ENCODE measurements at regions not wholly inside any gene's neighbourhood (a gene's known extent, or its start where the extent isn't known, plus 50 kb on each side); places are given as distances from the start of the nearest gene placed in this dataset.
"Not testable (repeated sequence)": the region's sequence is repeated elsewhere in the genome, so short reads cannot be mapped to it uniquely, and the experiment has no call there.

- H3K27ac ChIP-seq (ENCODE audit: low read depth, low read length); H3K9me3 ChIP-seq (ENCODE audit: control insufficient read depth in 5 of 5, low read length in 5 of 5); H3K4me3 ChIP-seq (ENCODE audit: low read depth in 1 of 5, low read length in 5 of 5); H3K36me3 ChIP-seq (ENCODE audit: control insufficient read depth in 5 of 5, insufficient read depth in 5 of 5, low read length in 5 of 5); H3K27me3 ChIP-seq (ENCODE audit: control insufficient read depth in 5 of 5, insufficient read depth in 4 of 5, low read length in 5 of 5); H3K4me1 ChIP-seq (ENCODE audit: control insufficient read depth in 5 of 5, insufficient read depth in 5 of 5, low read length in 5 of 5); H3K9ac ChIP-seq (ENCODE audit: low read length in 5 of 5): not testable (repeated sequence)
These were observed 137.7 kb downstream of the CRLF3 start for GRCh38 chr17:30686538-30687479.

- H3K9me3 ChIP-seq (ENCODE audit: control insufficient read depth in 5 of 5, low read length in 5 of 5); H3K36me3 ChIP-seq (ENCODE audit: control insufficient read depth in 5 of 5, insufficient read depth in 5 of 5, low read length in 5 of 5); H3K9ac ChIP-seq (ENCODE audit: low read length in 5 of 5); H3K27me3 ChIP-seq (ENCODE audit: control insufficient read depth in 5 of 5, insufficient read depth in 4 of 5, low read length in 5 of 5); H3K4me1 ChIP-seq (ENCODE audit: control insufficient read depth in 5 of 5, insufficient read depth in 5 of 5, low read length in 5 of 5); H3K27ac ChIP-seq (ENCODE audit: low read depth, low read length); H3K4me3 ChIP-seq (ENCODE audit: low read depth in 1 of 5, low read length in 5 of 5): not testable (repeated sequence)
These were observed 142.2 kb downstream of the CRLF3 start for GRCh38 chr17:30682280-30682679.

- peaks cover 0 to 12% (median 12%) of the 10 kb centered on the region in 5 donors for H3K9me3 ChIP-seq (ENCODE audit: control insufficient read depth in 5 of 5, low read length in 5 of 5)
- H3K27me3 ChIP-seq (ENCODE audit: control insufficient read depth in 5 of 5, insufficient read depth in 4 of 5, low read length in 5 of 5); H3K36me3 ChIP-seq (ENCODE audit: control insufficient read depth in 5 of 5, insufficient read depth in 5 of 5, low read length in 5 of 5); H3K4me3 ChIP-seq (ENCODE audit: low read depth in 1 of 5, low read length in 5 of 5); H3K27ac ChIP-seq (ENCODE audit: low read depth, low read length); H3K4me1 ChIP-seq (ENCODE audit: control insufficient read depth in 5 of 5, insufficient read depth in 5 of 5, low read length in 5 of 5); H3K9ac ChIP-seq (ENCODE audit: low read length in 5 of 5): not testable (repeated sequence)
These were observed 143.8 kb downstream of the CRLF3 start for GRCh38 chr17:30680681-30681080.

DNA sequence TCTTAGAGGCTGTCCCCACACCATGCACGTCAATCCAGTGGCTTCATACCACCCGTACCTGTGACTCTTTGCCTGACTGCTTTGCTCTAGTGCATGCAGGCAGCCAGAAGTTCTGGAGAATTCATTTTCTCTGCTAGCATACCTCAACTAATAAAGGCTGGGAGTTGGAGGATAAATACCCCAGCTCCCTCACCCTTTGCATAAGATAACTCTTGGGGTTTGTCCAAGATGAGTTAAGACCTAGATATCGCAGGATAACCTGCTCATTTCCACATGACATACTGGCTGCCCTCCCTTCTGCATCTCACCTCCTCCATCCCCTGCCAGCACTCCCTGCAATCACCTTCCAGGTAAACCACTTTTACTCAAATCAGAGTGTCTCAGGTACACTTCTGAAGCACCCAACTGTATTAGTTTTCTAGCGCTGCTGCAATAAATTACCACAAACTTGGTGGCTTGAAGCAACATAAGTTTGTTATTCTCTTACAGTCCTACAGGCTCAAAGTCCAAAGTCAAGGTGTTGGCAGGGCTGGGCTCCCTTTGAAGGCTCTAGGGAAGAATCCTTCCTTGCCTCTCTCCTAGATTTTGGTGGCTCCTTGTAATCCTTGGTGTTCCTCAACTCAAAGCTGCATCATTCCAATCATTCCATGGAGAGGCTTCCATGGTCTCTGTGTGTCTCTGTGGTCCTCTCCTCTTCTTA lies 146.8 kb downstream of the CRLF3 start:
- no peaks in the 10 kb centered on the region for H3K27me3 ChIP-seq (ENCODE audit: control insufficient read depth in 5 of 5, insufficient read depth in 4 of 5, low read length in 5 of 5)
- no peaks in the 10 kb centered on the region for H3K36me3 ChIP-seq (ENCODE audit: control insufficient read depth in 5 of 5, insufficient read depth in 5 of 5, low read length in 5 of 5)
- no peak overlapping the region for H3K27ac ChIP-seq (ENCODE audit: low read depth, low read length)
- no peak overlapping the region for H3K9ac ChIP-seq (ENCODE audit: low read length in 5 of 5)
- peaks cover 0 to 12% (median 10%) of the 10 kb centered on the region in 5 donors for H3K9me3 ChIP-seq (ENCODE audit: control insufficient read depth in 5 of 5, low read length in 5 of 5)
- no peaks in the 10 kb centered on the region for H3K4me1 ChIP-seq (ENCODE audit: control insufficient read depth in 5 of 5, insufficient read depth in 5 of 5, low read length in 5 of 5)
- H3K4me3 ChIP-seq (ENCODE audit: low read depth in 1 of 5, low read length in 5 of 5), result no peak overlapping the region

DNA sequence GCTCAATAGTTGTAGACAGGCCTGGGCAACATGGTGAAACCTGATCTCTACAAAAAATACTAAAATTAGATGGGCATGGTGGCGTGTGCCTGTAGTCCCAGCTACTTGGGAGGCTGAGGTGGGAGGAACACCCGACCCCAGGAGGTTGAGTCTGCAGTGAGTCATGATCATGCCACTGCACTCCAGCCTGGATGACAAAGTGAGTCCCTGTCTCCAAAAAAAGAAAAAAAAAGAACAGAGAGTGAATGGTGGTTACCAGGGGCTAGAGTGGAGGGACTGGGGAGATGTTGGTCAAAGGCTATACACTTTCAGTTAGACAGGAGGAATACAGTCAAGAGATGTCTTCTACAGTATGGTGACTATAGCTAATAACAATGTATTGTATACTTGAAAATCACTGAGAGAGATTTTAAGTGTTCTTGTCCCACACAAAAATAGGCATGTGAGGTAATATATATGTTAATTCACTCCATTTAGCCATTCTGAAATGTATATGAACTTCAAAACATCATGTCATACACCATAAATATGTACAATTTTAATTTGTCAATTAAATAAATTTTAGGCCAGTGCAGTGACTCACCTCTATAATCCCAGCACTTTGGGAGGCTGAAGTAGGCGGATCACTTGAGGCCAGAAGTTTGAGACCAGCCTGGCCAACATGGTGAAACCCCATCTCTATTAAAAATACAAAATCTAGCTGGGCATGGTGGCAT lies 148.6 kb downstream of the CRLF3 start:
- H3K27ac ChIP-seq (ENCODE audit: low read depth, low read length); H3K36me3 ChIP-seq (ENCODE audit: control insufficient read depth in 5 of 5, insufficient read depth in 5 of 5, low read length in 5 of 5); H3K4me3 ChIP-seq (ENCODE audit: low read depth in 1 of 5, low read length in 5 of 5); H3K4me1 ChIP-seq (ENCODE audit: control insufficient read depth in 5 of 5, insufficient read depth in 5 of 5, low read length in 5 of 5); H3K9ac ChIP-seq (ENCODE audit: low read length in 5 of 5); H3K27me3 ChIP-seq (ENCODE audit: control insufficient read depth in 5 of 5, insufficient read depth in 4 of 5, low read length in 5 of 5): not testable (repeated sequence)
- H3K9me3 ChIP-seq (ENCODE audit: control insufficient read depth in 5 of 5, low read length in 5 of 5), result peaks cover 0 to 12% (median 10%) of the 10 kb centered on the region in 5 donors

DNA sequence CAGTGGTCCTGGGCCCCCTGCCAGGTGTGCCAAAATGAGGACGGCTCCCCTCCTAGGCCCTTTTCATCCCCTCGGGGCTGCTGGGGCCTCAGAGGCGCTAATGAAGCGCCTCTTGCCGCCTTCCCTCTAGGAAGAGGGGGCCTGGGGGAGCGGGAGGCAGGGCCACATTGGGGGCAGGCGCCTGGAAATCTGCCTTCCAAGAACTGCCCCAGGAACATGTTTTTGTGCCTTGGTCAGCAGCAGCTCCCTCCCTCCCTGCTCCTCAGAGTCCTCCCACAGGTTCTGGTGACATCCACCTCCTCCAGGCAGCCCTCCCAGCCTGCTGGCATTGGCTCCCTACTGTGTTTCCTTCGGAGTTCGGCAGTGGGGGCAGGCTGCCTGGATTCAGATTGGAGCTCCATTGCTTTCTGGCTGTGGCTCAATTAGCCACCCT lies 155.3 kb downstream of the CRLF3 start:
- not testable (repeated sequence) for H3K4me1 ChIP-seq (ENCODE audit: control insufficient read depth in 5 of 5, insufficient read depth in 5 of 5, low read length in 5 of 5); H3K9me3 ChIP-seq (ENCODE audit: control insufficient read depth in 5 of 5, low read length in 5 of 5); H3K4me3 ChIP-seq (ENCODE audit: low read depth in 1 of 5, low read length in 5 of 5); H3K27me3 ChIP-seq (ENCODE audit: control insufficient read depth in 5 of 5, insufficient read depth in 4 of 5, low read length in 5 of 5); H3K36me3 ChIP-seq (ENCODE audit: control insufficient read depth in 5 of 5, insufficient read depth in 5 of 5, low read length in 5 of 5); H3K9ac ChIP-seq (ENCODE audit: low read length in 5 of 5); H3K27ac ChIP-seq (ENCODE audit: low read depth, low read length)

GRCh38 chr17:30668360-30669181 lies 155.9 kb downstream of the CRLF3 start:
- H3K4me3 ChIP-seq (ENCODE audit: low read depth in 1 of 5, low read length in 5 of 5); H3K9ac ChIP-seq (ENCODE audit: low read length in 5 of 5); H3K4me1 ChIP-seq (ENCODE audit: control insufficient read depth in 5 of 5, insufficient read depth in 5 of 5, low read length in 5 of 5); H3K27ac ChIP-seq (ENCODE audit: low read depth, low read length); H3K27me3 ChIP-seq (ENCODE audit: control insufficient read depth in 5 of 5, insufficient read depth in 4 of 5, low read length in 5 of 5); H3K9me3 ChIP-seq (ENCODE audit: control insufficient read depth in 5 of 5, low read length in 5 of 5); H3K36me3 ChIP-seq (ENCODE audit: control insufficient read depth in 5 of 5, insufficient read depth in 5 of 5, low read length in 5 of 5): not testable (repeated sequence)

GRCh38 chr17:30667657-30668359 lies 156.7 kb downstream of the CRLF3 start:
- H3K36me3 ChIP-seq (ENCODE audit: control insufficient read depth in 5 of 5, insufficient read depth in 5 of 5, low read length in 5 of 5); H3K4me1 ChIP-seq (ENCODE audit: control insufficient read depth in 5 of 5, insufficient read depth in 5 of 5, low read length in 5 of 5); H3K27me3 ChIP-seq (ENCODE audit: control insufficient read depth in 5 of 5, insufficient read depth in 4 of 5, low read length in 5 of 5); H3K27ac ChIP-seq (ENCODE audit: low read depth, low read length); H3K9ac ChIP-seq (ENCODE audit: low read length in 5 of 5); H3K9me3 ChIP-seq (ENCODE audit: control insufficient read depth in 5 of 5, low read length in 5 of 5): not testable (repeated sequence)
- H3K4me3 ChIP-seq (ENCODE audit: low read depth in 1 of 5, low read length in 5 of 5), result peak overlapping the region in 2 of 5 donors; percentile 22 to 37

GRCh38 chr17:30666838-30667656 lies 157.4 kb downstream of the CRLF3 start:
- not testable (repeated sequence) for H3K27ac ChIP-seq (ENCODE audit: low read depth, low read length); H3K9me3 ChIP-seq (ENCODE audit: control insufficient read depth in 5 of 5, low read length in 5 of 5); H3K36me3 ChIP-seq (ENCODE audit: control insufficient read depth in 5 of 5, insufficient read depth in 5 of 5, low read length in 5 of 5); H3K9ac ChIP-seq (ENCODE audit: low read length in 5 of 5); H3K4me3 ChIP-seq (ENCODE audit: low read depth in 1 of 5, low read length in 5 of 5); H3K27me3 ChIP-seq (ENCODE audit: control insufficient read depth in 5 of 5, insufficient read depth in 4 of 5, low read length in 5 of 5); H3K4me1 ChIP-seq (ENCODE audit: control insufficient read depth in 5 of 5, insufficient read depth in 5 of 5, low read length in 5 of 5)

Data from subcutaneous abdominal adipose tissue (tissue), 5 donors.